CD4-positive, alpha-beta T cell treated with Interleukin-4 for 1 hour (primary cell): ENCODE measurements at regions not wholly inside any gene's neighbourhood (a gene's known extent, or its start where the extent isn't known, plus 50 kb on each side); places are given as distances from the start of the nearest gene placed in this dataset.

ENCODE experiments used
- DNase-seq, 2 donors: peaks; one replicate each; pipeline ENCODE4 v3.0.0-alpha.2; 2020 to 2022

DNA sequence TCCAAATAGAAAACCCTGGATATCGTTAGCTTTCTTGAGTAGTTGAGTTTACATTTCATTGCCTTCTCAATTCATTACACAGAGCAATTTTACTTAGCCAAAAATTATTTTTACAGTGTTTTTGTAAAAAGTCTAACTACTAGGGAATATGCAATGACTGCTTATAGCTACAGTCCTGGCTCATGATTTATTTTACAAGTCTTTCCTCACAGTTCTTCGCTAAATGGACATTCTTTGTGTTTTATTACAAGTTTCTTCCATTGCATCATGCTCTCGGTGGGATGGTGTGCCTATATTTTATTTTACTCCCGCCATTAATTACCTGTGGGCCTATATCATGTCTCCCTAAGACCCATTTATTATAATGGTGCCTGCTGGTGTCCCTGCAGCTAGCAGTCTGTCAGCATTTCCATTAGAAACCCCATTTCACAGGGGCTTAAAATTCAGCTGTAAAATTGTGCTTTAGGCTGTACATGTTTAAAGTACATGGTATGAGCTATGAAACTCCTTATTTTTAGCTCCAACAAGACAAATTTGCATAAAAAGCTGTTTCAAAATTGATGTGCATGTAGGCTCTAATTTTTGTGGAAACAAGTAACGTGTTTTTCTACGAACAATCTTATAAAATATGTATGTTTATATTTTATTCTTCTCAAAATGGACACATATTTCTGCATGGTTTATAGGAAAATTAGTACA, 227.4 kb downstream of the SLC7A11 start:
- no peak for DNase-seq

DNA sequence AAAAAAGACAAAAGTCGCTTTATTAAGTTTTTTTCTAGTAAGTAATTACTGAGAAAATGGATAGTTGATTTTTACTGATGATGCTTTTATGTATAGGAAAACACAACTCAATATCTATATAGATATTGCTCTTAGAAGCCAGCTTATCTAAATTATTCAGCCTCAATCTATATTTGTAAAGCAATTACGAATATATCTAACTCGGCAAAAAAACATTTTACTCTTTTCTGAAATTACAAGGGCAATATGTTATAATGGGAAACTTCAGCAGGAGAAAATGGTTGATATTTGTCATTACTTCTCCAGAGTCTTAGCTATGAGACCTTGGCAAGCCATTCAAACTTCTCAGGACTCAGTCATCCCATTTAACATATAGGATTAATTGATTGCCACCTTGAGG, 228.5 kb downstream of the SLC7A11 start:
- no peak for DNase-seq

DNA sequence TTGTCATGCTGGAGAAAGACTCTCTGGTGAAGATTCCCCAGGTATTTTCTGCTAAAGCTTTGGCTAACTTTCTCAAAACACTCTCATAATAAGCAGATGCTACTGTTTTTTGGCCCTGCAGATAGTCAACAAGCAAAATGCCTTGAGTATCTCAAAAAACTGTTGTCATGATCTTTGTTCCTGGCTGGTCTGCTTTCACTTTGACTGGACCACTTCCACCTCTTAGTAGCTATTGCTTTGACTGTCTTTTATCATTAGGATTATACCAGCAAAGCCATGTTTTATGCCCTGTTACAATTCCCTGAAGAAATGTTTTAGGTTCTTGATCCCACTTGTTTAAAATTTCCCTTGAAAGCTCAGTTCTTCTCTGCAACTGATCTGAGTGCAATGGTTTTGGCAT, 231.5 kb downstream of the SLC7A11 start:
- DNase-seq = no peak

DNA sequence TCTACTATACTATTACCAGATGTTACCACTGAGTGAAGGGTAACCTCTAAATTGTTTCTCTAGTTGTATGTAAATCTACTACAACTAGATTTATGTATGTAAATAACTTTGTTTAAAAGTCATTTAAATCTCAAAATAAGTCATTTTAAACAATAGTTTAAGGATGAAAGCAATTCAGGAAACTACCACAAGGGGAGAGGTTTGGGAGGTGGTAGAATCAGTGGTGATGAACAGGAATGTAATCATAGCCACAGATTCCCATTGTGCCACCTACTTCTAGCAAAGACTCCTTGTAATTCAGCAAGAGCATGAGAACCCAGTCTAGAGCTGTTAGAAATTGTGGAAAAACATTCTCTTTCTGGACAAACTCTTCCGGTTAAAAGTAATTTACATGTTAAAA, 234.6 kb downstream of the SLC7A11 start:
- DNase-seq = no peak

DNA sequence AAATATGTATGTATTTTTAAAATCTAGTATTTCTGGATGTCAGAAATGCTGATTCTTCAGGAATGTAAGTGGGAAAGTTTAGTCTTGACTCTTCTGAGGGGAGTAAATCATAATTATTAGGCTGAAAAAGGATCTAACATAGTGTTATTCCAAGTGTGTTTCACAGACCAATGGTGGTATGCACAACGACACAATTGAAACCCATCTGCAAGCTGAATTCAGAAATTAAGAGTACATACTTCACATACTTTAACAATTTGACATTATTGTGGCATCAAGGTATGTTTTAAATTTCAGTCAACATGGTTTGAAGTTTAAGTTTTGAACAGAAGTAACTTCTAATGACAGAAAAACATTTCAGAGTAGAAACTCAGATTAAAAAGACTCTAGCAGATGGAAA, 236.7 kb downstream of the SLC7A11 start:
- DNase-seq = no peak

DNA sequence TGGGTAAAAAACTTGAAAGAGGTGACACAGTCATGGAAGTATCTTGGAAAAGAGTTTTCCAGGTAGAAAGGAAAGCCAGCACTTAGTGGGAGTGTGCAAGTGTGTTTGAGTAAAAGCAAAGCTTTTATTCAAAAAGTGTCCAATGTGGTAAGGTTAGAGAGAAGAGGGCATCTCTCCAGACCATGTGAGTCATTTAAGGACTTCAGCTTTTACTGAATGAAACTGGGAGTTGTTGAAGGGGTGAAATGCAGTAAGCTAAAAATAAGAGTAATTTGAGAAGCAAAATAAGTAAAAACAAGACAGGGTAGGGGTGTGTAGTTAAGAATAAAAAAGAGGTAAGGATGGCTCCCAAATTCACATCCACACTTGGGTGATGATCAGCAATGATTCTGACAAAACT, 238.9 kb downstream of the SLC7A11 start:
- no peak for DNase-seq

DNA sequence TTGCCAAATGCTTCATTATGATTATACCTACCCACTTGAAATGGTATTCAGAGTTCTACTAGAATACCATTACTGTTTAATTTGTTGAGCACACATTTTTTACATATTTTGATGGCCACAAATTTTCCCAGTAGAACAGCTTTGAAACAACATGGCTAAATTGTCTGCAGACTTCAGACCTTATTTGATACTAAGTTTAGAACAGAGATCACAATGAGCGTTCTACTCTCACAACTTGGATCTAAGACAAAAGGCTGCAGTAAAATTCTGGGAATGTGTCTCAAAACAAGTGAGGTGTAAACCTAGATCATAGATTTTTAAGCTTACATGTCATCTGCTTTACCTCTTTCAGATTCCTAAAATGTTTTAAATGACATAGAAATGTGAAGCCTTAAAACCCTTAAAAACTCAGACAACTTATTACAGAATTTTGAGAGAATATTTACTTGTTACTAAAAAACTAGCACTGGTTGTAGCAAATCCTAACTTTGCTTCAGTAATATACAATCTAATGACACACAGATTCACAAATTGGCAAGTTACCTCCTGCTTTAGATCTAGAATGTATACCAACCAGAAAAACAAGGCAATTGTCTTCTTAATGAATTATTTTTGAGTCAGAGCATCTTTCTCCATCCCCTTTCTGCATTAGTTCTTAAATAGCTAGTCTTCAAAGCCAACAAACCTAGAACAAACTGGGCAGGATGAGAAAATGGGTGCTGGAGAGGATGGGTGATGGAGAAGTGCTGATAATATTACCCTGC, 243.3 kb downstream of the SLC7A11 start:
- no peak for DNase-seq

DNA sequence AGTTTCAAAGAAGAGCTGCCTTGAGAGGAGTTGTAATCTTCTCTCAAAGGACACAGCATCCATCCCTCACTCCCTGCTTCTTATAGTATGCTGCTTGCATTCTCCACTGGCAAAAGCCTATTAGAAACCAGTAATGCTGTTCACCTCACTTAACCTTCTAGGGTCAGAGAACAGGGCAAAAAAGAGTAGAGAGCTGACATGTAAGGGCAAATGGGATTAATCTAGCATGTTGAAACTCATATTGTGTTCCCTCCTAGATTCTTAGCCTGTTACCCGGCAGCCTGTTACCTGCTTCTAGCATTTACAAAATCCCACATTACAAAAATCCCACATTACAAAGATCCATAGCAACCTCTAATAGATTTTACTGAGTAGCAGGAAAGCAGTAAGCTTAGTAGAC, 244.7 kb downstream of the SLC7A11 start:
- no peak for DNase-seq

DNA sequence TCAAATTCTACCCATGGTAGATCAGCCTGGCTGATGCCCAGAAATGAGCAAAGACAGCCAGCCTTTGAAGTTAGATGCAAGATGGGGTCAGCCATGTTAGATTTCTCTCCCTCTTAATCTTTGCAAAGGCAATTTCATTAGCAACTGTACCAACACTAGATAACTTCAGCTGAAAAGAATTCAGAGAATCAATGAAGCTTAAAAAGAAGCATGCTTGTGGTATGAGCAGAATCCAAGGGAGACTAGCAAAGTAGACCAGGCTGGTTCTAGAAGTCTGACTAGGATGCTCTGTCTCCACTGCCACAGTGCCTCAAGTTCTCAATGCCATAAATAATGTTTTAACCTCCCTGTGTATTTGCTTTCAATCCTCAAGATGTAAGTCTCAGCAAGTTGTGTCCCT, 247.3 kb downstream of the SLC7A11 start:
- DNase-seq = no peak

DNA sequence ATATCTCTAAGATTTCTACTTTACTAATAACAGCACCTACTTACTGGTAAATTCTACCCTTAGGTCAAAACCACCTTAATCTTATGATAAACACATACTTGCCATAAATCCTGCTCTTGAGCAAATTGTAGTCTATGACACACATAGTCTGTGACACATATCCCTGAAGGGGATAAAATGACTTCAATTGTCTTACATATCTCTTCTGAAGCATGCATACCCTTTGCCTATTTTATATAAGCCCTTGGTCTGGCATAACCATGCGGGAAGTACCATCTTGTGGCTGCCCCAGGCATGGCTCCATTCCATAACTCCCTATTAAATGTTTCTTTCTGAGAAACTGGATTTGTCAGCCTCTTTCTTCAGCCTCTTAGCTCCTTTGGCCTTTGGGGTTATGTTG, 248.9 kb downstream of the SLC7A11 start:
- DNase-seq = no peak

DNA sequence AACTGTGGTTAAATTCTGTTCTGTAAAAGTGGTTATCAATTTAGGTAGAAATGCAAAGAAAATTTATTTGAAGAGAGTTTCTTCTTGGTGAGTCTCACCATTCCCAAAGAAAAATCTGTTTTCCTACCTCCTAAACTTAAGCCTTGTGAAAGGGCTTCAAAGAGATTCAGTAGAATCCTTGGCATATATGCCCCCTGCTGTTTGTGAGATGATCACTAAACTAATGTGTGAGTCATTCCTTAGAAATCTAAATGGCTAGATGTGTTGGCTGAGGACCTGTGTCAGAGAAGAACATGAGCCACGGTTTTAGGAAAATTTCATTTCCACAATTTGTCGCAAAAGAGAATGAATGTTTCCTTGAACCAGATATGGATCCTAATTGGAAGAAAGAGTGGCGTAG, 260.9 kb downstream of the SLC7A11 start:
- no peak for DNase-seq

DNA sequence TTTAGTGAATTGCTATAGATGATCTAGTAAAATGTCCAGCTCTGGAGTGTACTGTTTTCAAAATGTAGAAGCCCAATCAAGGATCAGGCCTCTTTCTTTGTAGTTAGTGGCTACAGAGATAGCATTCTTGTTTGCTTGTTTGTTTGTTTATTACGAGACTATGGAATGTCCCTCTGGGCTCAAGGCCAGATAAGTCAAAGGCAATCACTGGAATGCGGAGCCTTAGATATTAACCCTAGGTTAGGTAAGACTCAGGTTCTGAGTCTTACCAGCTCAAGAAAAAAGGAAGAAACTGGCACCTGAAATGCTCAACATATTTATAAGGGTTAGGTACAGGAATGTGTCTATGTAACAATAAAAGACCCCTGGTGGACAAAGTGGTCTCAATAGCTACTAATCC, 261.5 kb downstream of the SLC7A11 start:
- no peak for DNase-seq

DNA sequence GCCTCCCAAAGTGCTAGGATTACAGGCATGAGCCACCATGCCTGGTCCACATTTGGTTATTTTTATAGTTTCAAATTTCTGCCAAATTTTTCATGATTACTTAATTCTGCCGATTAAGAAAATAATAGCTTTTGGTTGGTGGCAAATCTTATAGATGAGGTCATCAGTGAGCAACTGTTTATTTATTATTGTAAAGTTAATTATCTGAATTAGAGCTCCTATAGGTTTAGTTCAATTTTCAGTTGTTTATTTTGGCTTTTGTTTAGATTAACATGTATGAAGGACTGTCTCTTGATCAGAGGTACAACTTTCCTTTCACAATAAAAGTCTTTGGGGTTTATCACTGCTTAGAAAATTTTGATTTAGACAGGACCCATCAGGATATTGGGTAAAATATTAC, 262.2 kb downstream of the SLC7A11 start:
- no peak for DNase-seq

DNA sequence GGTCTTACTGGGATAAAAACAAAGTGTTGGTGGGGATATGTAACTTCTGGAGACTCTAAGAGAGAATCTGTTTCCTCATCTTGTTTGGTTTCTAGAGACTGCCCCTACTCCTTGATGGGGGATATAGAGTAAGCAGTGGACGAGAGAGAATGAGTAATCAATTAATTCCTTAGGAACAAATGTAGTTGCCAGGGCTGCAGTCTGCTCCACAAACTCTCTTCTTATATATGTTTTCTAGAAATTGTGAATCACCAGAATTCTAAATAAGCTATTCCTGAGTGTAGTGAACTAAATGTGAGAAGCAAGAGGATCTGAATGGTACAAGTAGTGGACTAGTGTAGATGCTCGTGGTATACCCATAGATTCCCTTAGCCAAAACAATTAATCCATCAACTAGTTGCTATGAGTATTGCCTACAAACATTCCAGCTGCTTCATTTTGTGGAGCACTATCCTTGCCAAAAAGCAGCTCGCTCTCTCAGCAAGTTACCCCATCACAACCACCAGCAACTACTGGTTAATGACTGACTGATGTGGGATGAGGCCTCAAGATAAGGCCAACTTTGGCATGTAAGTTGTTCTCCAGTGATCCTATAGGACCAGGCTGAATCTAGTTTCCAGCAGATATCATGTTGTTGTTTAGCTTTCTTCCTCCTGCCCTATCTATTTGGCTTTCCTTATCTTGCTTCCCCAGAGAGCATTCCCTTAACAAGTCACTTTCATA, 273.0 kb downstream of the SLC7A11 start:
- DNase-seq = no peak

DNA sequence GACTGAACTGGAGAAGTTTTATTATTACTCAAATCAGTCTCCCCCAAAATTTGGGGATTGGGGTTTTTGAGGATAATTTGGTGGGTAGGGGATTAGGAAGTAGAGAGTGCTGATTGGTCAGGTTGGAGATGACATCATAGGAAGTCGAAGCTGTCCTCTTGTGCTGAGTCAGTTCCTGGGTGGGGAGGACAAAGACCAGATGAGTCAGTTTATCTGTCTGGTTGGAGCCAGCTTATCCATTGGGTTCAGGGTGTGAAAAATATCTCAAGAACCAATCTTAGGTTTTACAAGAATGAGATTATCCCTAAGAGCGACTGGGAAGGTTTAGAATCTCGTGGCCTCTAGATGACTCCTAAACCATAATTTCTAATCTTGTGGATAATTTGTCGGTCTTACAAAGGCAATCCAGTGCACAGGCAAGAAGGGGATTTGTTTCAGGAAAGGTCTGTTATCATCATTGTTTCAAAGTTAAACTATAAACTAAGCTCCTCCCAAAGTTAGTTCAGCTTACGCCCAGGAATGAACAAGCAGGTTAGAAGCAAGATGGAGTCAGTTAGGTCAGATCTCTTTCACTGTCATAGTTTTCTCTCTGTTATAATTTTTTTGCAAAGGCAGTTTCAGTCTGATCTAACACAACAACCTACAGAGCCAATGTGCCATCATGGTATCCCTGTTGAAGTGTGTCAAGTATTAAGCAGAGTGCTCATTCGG, 274.5 kb downstream of the SLC7A11 start:
- DNase-seq = no peak

DNA sequence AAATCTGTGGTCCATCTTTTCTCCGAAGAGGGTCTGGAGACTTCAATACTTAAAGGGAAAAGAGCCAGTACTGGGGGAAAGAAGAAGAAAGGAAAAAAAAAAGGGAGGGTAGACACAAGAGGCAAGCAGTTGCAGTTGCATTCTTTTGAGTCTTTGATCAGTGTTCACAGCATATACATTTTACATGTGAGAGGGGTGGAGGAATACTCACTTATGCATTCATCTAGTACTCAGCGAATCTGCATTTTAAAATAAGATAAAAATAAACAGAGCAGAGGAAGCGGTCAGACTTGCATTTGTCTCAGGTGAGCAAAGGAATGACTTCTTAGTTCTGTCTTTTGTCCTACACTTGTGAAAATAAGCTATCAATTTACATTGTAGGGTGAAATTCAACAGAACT, 275.6 kb downstream of the SLC7A11 start:
- DNase-seq = no peak

DNA sequence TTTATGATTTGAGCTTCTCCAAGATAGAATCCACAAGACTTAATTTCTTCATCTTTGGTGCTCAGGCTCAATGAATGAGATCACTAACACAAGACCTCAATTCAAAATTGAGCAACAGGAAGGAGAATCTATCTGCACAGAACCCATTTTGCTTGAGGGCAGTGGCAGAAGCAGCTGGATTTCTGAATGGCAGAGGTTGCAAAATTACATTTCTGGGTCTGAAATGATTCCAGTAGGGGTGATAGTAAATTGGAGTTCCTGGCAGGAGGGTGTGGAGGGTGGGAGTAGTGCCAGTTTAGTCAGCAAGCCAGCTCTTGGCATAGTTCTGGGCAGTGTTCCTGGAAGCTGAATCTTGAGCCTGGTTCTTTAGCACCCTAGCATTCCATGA, 281.1 kb downstream of the SLC7A11 start:
- no peak for DNase-seq

DNA sequence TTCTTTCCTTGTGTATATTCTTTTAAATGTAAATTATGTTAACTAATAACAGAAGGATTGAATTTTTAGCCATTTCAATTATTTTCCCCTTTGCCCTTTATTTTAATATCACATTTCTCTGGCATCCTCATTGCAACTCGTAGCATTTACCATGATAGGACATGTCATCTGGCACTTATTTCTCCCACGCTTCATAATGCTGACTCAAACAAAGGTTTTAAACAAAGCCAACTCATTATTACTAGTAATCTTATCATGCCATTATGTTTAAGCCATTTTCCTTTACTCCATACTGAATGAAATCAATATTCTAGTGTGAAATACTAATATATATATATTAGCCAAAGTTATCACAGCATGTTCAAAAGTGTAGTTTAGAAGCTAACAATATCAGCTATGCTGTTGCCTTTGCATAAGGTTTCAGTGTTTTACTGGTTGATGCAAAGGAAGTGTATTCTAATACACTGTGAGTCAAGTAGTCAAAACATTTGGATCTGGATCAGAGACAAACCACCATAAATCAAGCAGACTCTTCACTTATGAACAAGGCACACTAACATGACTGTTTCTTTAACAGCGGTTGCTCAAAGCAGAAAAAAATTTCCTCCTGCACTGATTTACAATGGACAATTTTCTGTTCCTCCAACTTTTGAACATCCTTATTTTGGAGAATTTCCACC, 281.6 kb downstream of the SLC7A11 start:
- DNase-seq = no peak

DNA sequence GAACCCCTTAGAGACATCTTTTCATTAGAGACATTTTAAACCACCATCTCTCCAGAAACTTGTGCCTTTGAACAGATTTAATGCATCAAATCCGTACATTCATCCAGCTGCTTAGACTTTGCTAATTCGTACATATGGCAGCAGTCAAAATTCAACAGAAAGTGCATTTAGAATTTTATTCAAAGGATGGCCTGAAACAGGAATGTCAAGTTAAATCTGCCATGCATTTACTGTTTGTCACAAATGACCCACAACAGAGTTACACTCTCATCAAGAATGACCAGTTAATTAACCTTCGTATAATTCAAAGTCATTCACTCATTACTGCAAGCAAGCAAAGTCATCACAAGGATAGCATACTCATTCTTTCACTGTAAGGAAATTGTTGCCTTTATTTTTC, 284.3 kb downstream of the SLC7A11 start:
- no peak for DNase-seq

DNA sequence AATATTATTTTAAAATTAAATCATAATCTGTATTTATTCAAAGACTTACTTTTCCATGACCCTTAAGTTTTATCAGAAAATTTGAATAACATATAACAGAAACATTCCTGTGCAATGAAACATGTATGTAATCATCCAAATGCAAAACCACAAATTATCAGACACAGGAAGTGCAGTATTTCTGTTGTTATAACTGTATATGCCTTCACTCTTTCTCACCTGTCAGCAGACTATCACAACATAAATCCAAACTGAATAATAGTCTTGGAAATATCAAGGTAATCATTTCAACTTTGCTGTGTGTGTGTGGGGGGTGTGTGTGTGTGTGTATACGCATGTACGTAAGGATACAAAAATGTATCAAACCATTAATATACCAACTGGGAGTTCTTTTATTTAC, 285.9 kb downstream of the SLC7A11 start:
- no peak for DNase-seq

DNA sequence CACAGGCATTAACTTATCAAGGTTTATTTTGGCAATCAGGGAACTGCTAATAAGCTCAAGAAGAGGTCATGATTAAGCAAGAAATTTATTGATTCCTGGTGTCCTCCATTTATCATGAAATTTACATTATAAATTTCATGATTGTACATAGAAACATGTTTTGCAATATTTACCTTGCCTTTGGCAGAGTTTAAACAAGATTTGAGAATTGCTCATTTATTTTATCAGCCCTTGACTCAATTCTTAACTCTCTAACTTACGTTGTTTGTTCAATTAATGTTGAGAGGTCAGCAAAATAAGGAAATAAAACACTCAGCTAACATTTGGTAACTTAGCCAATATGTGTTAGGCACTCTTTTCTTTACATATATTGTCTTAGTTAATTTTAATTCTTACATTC, 286.6 kb downstream of the SLC7A11 start:
- no peak for DNase-seq

DNA sequence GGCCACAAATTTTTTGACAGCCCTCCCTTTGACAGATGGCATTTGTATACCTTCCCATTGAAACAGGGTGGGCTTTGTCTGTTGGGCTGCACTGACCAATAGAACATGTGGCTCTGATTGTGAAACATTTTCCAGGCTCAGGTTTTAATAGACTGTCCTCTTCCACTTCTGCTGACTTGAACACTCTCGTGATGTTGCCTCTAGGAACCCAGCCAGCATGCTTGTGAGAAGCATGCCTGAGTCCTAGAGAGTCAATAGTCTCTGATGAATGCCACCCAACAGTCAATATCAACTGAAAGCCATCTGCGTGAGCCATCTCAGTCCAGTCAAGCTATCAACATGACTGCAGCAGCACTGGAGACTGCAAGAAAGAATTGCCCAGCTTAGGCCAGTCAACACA, 290.0 kb downstream of the SLC7A11 start:
- DNase-seq = no peak

DNA sequence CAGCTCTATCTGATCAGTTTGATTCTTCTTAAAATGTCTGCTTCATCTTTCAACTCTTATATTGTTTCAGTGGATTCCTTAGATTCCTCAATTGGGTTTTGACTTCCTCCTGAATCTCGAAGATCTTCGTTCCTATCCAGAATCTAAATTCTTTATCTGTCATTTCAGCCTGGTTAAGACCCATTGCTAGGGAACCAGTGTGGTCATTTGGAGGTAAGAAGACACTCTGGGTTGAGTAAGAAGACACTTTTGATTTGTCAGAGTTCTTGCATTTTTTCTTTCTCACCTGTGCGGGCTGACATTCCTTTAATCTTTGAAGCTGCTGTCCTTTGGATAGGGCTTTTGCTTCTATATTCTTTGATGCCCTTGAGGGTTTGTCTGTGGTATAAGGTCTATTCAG, 291.9 kb downstream of the SLC7A11 start:
- DNase-seq = no peak
